ENCODE measurements at regions not wholly inside any gene's neighbourhood (a gene's known extent, or its start where the extent isn't known, plus 50 kb on each side); places are given as distances from the start of the nearest gene placed in this dataset.
A peak's percentile ranks its signal among the peaks of the same experiment; 100 is the strongest.
"Not testable (repeated sequence)": the region's sequence is repeated elsewhere in the genome, so short reads cannot be mapped to it uniquely, and the experiment has no call there.

GRCh38 chr9:95731876-95732275, 143.6 kb upstream of the ERCC6L2 start:
- DNase-seq (ENCODE audit: low read depth) = no peak

GRCh38 chr9:95729669-95730368, 145.7 kb upstream of the ERCC6L2 start:
- DNase-seq (ENCODE audit: low read depth) = no peak

- no peak for DNase-seq (ENCODE audit: low read depth)
Observed at GRCh38 chr9:95729046-95729445, 146.4 kb upstream of the ERCC6L2 start.

DNA sequence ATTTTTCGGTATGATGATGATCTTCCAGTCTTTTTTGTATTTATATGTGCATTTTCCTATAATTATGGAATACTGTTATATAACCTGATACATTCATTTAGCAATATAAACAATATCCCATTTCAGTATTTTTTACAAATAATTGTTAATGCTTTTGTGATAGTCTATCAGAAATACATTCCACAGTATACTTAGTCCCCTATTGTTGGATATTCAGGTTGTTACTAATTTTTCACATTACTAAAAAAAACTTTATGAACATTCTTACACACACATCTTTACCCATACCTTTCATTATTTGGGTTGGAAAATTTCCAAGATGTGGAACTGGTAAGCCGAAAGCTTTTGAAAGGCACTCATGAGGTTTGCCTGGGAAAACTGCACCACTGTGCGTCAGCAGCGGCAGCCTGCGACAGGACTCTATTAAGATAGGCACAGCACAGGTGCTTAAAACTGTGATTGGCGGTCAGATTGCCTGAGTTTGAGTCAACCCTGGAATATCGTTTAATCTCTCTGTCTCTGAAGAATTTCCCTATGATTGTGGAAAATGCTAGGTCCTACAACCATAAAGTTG, 147.5 kb upstream of the ERCC6L2 start:
- DNase-seq (ENCODE audit: low read depth) = no peak

- peak; percentile 38 for DNase-seq (ENCODE audit: low read depth)
Observed at GRCh38 chr9:95726756-95727155, 148.7 kb upstream of the ERCC6L2 start.

DNA sequence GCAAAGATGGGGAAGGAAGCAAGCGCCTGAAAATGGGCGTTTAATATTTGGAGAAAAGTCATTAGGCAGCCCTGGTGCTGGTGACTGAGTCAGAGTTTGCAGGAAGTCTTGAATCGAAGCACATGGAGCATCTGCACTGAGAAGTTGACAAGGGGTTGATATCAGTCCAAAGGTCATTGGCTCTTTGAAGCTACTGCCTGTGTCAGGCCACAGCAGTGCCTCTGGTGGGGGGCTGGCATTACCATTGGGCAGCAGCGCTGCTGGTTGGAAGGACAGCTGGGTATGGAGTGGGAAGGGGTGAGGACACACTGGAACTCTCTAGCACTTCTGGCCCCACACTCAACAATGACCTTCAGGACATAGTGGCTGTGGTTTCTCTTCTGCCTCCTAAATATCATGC, 150.4 kb upstream of the ERCC6L2 start:
- no peak for DNase-seq (ENCODE audit: low read depth)

DNA sequence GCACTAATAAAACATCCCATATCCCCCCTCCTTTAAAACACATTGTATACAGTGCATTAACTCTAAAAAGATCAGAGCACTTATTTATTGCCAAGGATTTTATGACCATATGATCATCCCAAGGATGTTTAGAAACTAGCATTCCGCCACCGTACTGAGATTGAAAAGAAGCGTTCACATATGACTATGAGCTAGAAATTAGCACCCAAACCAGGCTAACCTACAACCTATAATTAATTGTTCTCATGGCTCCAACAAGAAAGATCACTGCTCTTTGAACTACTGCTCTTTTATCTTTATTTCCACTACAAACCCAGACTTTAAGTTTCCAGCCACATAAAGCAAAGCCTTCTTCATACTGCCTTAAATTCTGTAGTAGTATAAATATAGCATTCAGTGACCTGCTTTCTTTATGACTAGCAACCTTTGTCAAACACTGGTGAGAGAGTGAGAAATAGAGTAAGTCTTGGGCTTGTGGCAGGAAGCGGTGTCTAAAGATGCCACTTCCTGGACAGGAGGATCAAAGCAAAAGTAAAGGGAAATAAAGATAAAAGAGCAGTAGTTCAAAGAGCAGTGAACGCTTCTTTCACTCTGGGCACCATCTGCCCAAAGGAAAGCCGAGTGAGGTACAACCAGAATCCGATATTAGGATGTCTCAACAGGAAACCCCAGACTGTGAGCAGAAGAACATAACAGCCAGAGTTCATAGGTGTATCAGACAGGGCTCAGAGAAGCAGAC, 151.1 kb upstream of the ERCC6L2 start:
- DNase-seq (ENCODE audit: low read depth) = no peak

DNA sequence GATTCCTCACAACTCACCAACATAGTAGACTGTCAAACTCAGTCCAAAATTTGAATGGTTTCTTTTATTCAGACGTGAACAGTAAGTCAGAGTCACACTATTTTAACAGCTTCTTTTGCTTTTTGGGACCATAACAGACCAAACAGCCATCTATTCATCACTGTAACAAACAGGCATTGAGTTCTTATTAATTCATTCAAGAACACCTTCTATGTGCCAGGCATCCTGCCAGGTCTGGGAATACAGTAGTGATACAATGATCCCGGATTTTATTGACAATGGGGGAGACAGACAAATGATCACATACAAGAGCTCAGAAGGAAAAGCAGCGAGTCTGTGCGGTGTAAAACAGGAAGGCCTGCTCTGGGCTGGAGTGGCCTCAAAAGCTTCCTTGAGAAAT, 153.3 kb upstream of the ERCC6L2 start:
- no peak for DNase-seq (ENCODE audit: low read depth)

DNA sequence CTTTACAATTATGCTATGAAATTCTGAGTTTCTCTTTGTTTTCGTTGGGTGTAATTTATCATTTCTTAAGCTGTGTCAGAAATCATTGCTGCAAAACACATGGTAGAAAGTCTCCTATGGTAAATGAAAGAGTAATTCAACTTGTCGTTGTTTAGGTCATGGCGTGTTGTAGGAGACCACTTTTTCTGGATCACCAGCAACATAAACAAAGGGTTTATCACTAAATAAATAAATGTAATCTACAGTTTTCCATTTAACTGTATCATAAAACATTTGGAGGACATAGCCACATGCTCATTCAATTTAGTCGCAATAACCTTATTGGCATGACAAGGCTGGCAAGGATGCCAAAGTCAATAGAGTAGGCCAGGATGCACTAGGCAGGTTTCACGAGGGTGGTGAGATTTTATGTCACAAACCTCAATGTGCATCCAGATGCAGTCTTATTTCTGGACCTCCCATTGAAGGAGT, 154.4 kb upstream of the ERCC6L2 start:
- no peak for DNase-seq (ENCODE audit: low read depth)

GRCh38 chr9:95720496-95720895, 155.0 kb upstream of the ERCC6L2 start:
- DNase-seq (ENCODE audit: low read depth) = no peak

DNA sequence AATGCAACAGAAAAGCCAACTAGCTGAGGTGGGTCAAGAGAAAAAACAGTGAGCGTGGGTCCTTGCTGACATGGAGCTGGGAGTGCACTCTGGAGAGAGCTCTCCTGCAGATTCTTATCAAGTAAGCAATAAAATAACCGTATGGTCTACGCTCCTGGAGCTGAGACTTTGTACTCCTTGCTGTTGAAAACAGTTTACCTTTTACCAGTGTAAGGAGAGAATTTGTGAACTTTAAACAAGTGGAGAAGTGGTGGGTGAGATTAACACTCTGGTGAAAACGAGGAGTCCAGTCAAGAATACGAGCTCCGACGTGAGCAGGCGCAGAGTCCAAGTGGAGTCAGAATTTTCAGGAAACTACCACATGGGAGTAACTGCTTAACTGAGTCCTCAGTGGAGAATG, 156.1 kb upstream of the ERCC6L2 start:
- DNase-seq (ENCODE audit: low read depth) = no peak

DNA sequence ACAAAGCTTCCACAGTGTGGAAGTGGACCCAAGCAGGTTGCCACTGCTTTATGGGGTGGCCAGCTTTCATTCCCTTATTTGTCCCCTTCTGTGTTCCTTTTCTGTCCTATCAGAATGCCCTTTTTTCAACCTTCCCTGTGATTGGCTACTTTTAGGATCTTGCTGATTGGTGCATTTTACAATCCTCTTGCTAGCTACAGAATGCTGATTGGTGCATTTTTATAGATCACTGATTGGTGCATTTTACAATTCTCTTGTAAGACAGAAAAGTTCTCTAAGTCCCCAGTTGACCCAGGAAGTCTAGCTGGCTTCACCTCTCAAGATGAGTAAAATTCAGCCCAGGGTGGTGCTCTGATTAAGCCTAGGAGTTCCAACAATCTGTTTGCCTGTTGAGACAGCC, 157.2 kb upstream of the ERCC6L2 start:
- no peak for DNase-seq (ENCODE audit: low read depth)

DNA sequence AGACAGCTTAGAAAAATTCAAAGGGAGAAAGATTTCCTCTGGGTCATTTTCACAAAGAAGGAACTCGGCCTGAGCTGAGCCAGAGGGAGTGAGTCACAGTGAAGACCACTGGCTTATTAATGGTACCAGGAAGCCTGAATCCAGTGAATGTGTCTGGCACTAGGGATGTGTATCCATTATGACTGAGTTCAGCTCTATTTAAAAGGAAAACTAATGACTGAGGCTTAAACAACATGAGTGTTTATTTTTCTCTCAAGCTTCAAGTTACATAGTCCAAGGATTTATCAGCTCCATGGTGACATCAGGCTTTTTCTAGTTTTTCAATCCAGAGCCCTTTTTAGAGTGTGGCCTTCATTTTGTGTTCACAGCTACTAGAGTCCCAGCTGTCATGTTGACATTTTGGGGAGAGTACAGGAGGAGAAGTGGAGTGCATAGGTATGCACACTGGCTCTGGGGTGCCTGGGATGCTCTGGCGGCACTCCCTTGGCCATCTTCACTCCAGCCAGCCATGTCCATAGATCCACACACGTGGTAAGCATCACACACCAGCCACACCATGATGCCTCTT, 159.5 kb upstream of the ERCC6L2 start:
- no peak for DNase-seq (ENCODE audit: low read depth)

- DNase-seq (ENCODE audit: low read depth) = no peak
Observed at GRCh38 chr9:95710446-95710845, 165.0 kb upstream of the ERCC6L2 start.

- DNase-seq (ENCODE audit: low read depth) = no peak
Observed at GRCh38 chr9:95696701-95697100, 178.8 kb upstream of the ERCC6L2 start.

GRCh38 chr9:95691435-95691834, 174.7 kb upstream of the PTCH1 start:
- DNase-seq (ENCODE audit: low read depth) = no peak

- no peak for DNase-seq (ENCODE audit: low read depth)
Observed at GRCh38 chr9:95689669-95690068, 172.9 kb upstream of the PTCH1 start.

- DNase-seq (ENCODE audit: low read depth) = no peak
Observed at GRCh38 chr9:95684516-95684915, 167.7 kb upstream of the PTCH1 start.

DNA sequence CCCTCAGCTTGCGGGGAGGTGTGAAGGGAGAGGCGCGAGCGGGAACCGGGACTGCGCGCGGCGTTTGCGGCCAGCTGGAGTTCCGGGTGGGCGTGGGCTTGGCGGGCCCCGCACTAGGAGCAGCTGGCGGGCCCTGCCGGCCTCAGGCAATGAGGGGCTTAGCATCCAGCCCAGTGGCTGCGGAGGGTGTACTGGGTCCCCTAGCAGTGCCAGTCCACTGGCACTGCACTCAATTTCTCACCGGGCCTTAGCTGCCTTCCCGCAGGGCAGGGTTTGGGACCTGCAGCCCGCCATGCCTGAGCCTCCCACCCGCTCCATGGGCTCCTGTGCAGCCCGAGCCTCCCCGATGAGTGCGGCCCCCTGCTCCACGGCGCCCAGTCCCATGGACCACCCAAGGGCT, 163.5 kb upstream of the PTCH1 start:
- DNase-seq (ENCODE audit: low read depth) = not testable (repeated sequence)

GRCh38 chr9:95679874-95680273, 163.1 kb upstream of the PTCH1 start:
- no peak for DNase-seq (ENCODE audit: low read depth)

DNA sequence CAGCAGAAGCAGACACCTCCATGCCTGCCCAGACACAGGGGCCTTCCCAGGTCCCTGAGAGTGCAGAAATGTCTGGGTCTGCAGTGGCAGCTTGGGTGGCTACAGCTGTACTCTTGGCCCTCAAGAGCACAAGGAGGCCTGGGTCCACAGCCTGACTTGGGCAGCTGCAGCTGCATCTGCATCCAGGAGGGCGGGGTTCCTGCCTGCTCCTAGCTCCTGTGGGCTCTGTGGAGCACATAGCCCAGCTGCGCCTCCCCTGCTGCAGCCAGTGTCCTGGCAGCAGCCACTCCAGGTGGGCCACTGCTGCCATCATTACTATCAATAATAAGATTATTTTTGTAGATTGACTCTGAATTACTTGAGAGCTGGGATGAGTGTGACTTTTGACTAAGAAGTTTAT, 162.0 kb upstream of the PTCH1 start:
- no peak for DNase-seq (ENCODE audit: low read depth)

GRCh38 chr9:95670122-95670521, 153.4 kb upstream of the PTCH1 start:
- DNase-seq (ENCODE audit: low read depth) = no peak

GRCh38 chr9:95669253-95669652, 152.5 kb upstream of the PTCH1 start:
- no peak for DNase-seq (ENCODE audit: low read depth)
